Hepatic stellate cell (primary cell): ENCODE measurements at regions not wholly inside any gene's neighbourhood (a gene's known extent, or its start where the extent isn't known, plus 50 kb on each side); places are given as distances from the start of the nearest gene placed in this dataset.

Experiments used
- DNase-seq: peaks from one replicate; pipeline ENCODE4 v3.0.0; 2011; ENCODE audit warnings: low spot score

- no peak for DNase-seq
Observed at GRCh38 chr15:88382482-88382983, 84.7 kb downstream of the MRPL46 start.

GRCh38 chr15:88378188-88378637 lies 89.0 kb downstream of the MRPL46 start:
- no peak for DNase-seq

- no peak for DNase-seq
Observed at GRCh38 chr15:88377509-88377908, 89.7 kb downstream of the MRPL46 start.

GRCh38 chr15:88376574-88377174 lies 90.5 kb downstream of the MRPL46 start:
- peak; percentile 26 for DNase-seq

GRCh38 chr15:88375234-88375927 lies 91.8 kb downstream of the MRPL46 start:
- peak; percentile 72 for DNase-seq

- DNase-seq, result no peak
Observed at GRCh38 chr15:88365124-88365523, 102.1 kb downstream of the MRPL46 start.

GRCh38 chr15:88348579-88349230 lies 92.2 kb upstream of the NTRK3 start:
- no peak for DNase-seq

GRCh38 chr15:88345962-88346361 lies 89.4 kb upstream of the NTRK3 start:
- DNase-seq, result no peak

- DNase-seq, result no peak
Observed at GRCh38 chr15:88344786-88345185, 88.2 kb upstream of the NTRK3 start.

- no peak for DNase-seq
Observed at GRCh38 chr15:88342666-88343065, 86.1 kb upstream of the NTRK3 start.

- no peak for DNase-seq
Observed at GRCh38 chr15:88341653-88342052, 85.1 kb upstream of the NTRK3 start.

GRCh38 chr15:88341006-88341405 lies 84.5 kb upstream of the NTRK3 start:
- DNase-seq, result no peak

- DNase-seq, result no peak
Observed at GRCh38 chr15:88337993-88338392, 81.5 kb upstream of the NTRK3 start.

- no peak for DNase-seq
Observed at GRCh38 chr15:88335074-88335473, 78.5 kb upstream of the NTRK3 start.

GRCh38 chr15:88334436-88334835 lies 77.9 kb upstream of the NTRK3 start:
- DNase-seq, result peak; percentile 46

- DNase-seq, result peak; percentile 28
Observed at GRCh38 chr15:88331291-88331690, 74.8 kb upstream of the NTRK3 start.

- no peak for DNase-seq
Observed at GRCh38 chr15:88326924-88327323, 70.4 kb upstream of the NTRK3 start.

GRCh38 chr15:88324741-88325065 lies 68.2 kb upstream of the NTRK3 start:
- DNase-seq, result no peak

GRCh38 chr15:88323976-88324740 lies 67.6 kb upstream of the NTRK3 start:
- DNase-seq, result no peak

GRCh38 chr15:88323468-88323867 lies 66.9 kb upstream of the NTRK3 start:
- DNase-seq, result no peak

GRCh38 chr15:88322461-88322860 lies 65.9 kb upstream of the NTRK3 start:
- no peak for DNase-seq

- DNase-seq, result no peak
Observed at GRCh38 chr15:88321271-88321670, 64.7 kb upstream of the NTRK3 start.

- DNase-seq, result no peak
Observed at GRCh38 chr15:88316586-88316985, 60.0 kb upstream of the NTRK3 start.
